GM21515 (cell line): ENCODE measurements at regions not wholly inside any gene's neighbourhood (a gene's known extent, or its start where the extent isn't known, plus 50 kb on each side); places are given as distances from the start of the nearest gene placed in this dataset.

ENCODE experiments used
- ATAC-seq: cut with Tn5 transposase; IDR thresholded peaks from one replicate; pipeline ENCODE4 v1.9.1; 2021; ENCODE audit not compliant: unreplicated experiment

GRCh38 chr13:72023895-72024294 lies 156.9 kb upstream of the DACH1 start:
- no peak for ATAC-seq

DNA sequence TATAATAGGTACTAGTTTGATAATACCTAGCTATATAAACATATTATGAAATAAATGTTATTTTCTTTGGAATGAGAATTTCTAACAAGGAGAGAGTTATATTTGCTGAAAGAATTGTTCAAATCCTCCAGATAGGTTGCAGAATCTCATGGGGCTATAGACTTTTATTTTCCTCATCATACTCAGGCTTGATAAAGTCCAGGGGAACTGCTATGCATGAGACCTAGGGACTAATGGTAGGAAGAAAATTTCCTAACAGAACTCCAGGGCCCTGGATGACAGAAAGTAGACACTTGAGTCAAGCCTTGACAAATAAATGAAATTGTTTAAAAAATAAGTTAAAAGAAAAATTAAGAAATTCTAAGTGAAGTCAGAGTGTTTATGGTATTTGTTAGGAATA lies 138.5 kb upstream of the DACH1 start:
- ATAC-seq, result no peak

GRCh38 chr13:72004784-72005374 lies 137.9 kb upstream of the DACH1 start:
- ATAC-seq, result no peak

GRCh38 chr13:72004246-72004645 lies 137.2 kb upstream of the DACH1 start:
- no peak for ATAC-seq

GRCh38 chr13:71998223-71998622 lies 131.2 kb upstream of the DACH1 start:
- no peak for ATAC-seq

DNA sequence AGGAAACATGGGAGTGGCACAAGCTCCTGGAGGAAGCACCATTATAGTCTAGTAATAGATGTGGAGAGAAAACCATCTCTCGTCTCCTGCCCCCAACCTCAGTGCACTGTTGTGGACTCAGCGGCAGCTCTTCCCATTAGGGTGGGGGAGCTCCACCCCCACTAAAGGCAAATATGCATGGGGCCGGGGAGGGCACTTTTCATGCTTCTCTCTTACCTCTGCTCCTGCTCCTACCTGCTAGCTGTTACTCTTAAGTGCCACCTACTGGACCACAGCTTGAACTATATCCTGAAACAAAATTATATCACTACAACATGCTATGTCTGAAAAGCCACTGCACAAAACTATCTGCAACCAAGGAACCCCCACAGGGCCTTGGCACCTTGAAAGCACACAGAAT lies 112.6 kb upstream of the DACH1 start:
- ATAC-seq, result no peak

GRCh38 chr13:71977028-71977427 lies 110.0 kb upstream of the DACH1 start:
- no peak for ATAC-seq

DNA sequence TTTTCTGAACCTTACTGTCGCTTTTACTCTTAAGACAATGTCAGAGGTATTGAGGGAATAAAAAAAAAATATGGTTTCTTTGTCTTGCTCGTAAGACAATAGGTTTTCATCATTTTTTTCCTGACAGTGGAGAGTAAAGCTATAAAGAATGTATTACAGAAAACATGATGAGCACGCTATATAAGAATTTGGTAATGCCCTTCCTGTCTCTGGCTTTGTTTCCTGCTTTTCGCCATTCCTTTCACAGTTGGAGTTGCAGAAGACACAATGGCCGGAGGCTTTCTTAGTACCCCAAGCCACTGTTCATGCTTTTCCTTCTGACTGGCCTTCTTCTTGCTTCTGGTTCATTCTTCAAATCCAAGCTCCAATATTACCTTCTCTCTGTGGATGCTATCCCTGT lies 101.0 kb upstream of the DACH1 start:
- ATAC-seq, result no peak

GRCh38 chr13:71964491-71965100 lies 97.6 kb upstream of the DACH1 start:
- ATAC-seq, result no peak

DNA sequence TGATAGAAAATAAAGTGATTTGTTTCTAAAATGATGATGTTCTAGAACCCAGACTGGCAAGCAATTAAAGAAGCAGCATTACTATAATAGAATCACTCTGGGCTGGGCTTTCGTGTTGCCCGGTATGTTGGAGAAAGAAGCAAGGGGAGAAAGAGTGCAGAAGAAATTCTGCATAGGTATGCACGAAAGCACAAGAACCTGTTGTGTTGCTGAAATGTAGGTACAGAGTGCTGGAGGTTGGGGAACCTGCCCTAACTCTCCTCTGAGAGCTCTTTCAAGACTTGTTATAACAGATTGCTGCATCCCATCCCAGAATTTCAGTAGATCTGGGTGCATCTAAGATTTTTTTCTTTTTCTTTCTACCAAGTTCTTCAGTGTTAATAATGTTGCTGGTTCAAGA lies 95.7 kb upstream of the DACH1 start:
- no peak for ATAC-seq

GRCh38 chr13:71962126-71962525 lies 95.1 kb upstream of the DACH1 start:
- ATAC-seq, result no peak

DNA sequence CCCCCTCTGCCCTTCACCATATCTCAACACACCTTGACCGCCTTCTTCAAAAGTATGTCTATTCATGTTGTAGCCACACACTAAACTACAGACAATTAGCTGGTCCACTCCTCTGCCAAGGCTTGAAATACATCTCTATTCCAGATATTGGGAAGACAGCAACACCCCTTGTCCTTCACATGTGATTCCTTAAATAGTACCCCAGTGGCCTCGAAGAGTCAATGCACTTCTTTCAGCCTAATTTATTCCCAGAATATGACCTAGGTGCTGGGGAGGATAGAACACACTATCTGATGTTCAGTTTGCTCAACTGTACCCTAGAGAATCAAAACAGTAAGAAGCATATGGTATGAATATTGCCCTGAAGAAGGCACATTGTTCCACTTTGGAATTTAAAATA lies 82.4 kb upstream of the DACH1 start:
- ATAC-seq, result no peak

GRCh38 chr13:71939186-71939585 lies 72.2 kb upstream of the DACH1 start:
- no peak for ATAC-seq

GRCh38 chr13:71935166-71935840 lies 68.3 kb upstream of the DACH1 start:
- no peak for ATAC-seq

GRCh38 chr13:71924931-71925330 lies 57.9 kb upstream of the DACH1 start:
- no peak for ATAC-seq

DNA sequence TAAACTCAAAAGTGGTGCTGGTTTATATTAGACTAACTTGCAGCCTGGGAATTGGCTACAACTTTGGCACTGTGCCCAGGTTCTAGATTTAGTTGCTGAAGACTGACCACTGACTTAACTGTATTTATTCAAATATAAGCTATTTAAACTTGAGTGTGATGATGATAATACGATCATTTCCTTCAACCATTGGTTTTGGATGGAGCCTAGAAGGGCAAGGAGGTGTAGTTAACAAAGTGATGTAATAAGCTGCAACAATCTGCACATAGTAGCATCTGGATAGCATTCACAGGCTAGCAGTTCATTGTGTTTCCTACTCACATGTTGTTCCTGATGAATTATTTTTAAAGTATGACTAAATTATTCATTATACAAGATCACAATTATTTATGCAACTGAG lies 55.2 kb upstream of the DACH1 start:
- no peak for ATAC-seq
